H4 (cell line): ENCODE measurements at regions not wholly inside any gene's neighbourhood (a gene's known extent, or its start where the extent isn't known, plus 50 kb on each side); places are given as distances from the start of the nearest gene placed in this dataset.
"Not testable (repeated sequence)": the region's sequence is repeated elsewhere in the genome, so short reads cannot be mapped to it uniquely, and the experiment has no call there.

ENCODE experiments used
- DNase-seq: peaks from one replicate; pipeline ENCODE4 v3.0.0-alpha.2; 2015; ENCODE audit warnings: low spot score

DNA sequence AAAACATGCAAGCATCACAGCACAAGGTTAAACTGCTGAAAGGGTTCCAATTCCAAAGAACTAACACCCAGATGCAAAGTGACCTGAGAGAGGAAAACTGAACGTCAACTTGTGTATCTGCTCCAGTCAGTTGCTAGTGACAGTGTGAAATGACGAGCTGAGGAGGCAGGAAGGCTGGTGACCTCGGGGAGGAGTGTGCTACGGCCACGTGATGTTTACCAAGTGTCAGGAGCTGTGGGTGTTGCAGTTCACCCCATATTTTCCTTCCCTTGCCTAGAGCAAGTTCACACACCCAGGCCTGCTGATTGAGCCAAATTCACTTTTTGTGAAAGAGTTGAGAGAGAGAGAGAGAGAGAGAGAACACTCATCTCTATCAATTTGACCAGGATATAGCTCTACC, 231.6 kb upstream of the ANKH start:
- no peak for DNase-seq

DNA sequence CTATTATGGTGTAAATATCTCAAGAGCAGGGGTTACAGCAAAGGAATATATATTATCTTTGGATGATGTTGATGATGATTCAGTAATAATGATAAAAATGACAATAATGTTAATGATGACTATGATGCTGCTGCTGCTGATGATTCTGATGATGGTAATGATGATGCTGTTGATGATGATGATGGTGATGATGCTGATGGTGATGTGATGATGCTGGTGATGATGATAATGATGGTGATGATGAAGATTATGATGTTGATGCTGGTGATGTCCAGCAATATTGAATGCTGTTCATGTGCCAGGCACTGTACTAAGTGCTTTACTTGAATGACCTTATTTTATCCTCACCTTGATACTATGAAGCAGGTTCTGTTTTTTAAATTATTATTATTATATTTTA, 226.0 kb upstream of the ANKH start:
- no peak for DNase-seq

DNA sequence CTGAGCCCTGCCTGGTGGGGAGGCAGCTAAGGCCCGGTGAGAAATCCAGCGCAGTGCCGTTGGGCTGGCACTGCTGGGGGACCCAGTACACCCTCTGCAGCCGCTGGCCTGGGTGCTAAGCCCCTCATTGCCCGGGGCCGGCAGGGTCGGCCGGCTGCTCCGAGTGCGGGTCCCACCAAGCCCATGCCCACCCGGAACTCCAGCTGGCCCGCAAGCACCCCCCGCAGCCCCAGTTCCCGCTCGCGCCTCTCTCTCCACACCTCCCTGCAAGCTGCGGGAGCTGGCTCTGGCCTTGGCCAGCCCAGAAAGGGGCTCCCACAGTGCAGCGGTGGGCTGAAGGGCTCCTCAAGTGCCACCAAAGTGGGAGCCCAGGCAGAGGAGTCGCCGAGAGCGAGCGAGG, 225.1 kb upstream of the ANKH start:
- DNase-seq, result not testable (repeated sequence)

DNA sequence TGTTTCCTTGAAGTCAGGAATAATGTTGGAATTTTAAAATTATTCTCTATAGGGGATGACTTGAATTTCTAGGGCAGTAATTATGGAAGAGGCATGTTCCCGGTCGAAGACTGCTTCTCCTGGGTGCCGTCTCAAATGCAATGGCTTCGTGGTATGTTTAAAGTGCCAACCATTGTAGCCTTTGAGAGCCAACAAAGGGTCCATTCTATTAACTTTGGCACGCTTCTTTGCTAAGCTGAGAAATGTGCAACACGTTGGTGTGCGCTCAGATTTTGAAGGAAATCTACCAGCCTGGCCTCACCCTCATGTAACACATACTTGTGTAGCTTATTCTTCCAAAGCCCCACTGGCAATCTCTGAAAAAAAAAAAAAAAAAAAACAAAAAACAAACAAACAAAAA, 221.2 kb upstream of the ANKH start:
- no peak for DNase-seq

DNA sequence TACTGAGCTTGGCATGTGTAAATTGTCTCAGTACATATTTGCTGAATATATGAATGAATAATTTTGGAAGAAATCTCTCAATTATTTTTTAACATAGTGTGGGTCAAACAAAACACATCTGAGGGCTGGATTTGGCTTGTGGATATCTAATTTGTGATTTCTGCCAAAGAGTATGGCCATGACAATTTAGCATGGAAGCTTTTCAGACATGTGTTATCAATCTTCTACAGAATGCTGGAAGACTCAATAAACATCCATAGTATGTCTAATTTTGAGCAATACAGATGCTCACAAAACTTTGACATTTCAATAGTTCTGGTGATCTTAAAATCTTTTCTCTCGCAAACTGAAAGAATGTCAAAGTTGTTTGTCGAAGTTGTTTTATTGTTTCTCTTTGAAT, 214.1 kb upstream of the ANKH start:
- DNase-seq, result no peak

DNA sequence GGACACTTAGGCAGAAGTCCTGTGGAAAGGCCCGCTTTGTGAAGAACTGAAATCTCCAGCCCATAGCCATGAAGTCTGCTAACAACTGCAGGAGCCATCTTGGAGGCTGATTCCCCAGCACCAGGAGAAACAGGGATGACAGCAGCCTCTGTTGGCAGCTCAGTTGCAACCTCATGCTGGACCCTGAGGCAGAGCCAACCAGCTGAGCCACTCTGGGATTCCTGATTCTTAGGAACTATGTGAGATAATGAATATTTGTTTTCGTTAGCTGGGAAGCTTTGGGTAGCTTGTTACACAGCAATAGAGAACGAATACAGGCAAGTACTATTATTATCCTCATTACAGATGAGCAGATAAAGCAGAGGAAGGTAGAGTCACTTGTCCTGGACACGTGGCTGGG, 210.5 kb upstream of the ANKH start:
- DNase-seq, result no peak

DNA sequence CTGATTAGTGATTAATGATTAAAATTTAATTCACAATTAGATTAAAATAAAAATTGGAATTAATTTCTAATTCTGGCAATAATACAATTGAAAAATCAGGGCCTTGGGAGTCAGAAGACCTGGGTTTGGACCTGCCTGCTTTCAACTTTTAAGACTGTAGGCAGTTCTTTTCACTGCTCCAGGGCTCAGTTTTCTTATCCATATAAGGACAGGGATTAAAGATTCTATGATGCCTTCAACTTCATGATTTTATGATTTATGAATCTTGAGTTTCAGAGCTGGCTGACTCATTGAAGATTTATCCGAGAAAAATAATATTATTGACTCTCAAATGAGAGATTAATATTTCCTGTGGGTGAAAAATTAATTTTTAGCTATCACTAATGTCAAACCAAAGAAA, 208.6 kb upstream of the ANKH start:
- DNase-seq, result no peak

DNA sequence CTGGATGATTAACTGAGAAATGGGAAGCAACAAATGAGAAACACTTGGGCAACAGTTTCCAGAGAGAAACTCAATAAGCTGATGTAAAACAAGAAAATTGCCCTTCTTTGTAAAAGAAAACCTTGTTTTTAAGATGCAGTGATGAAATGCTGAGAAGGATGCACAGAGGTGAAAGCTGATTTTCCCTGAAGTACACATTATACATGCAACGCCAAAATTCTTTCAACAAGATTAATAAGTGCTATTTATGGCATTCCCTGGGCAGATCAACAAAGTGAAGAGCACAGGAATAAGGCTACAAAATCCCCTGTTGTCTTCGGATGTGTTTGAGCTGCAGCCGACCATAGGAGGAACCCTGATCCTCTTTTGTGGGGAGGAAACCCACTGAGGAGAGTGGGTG, 208.0 kb upstream of the ANKH start:
- no peak for DNase-seq

DNA sequence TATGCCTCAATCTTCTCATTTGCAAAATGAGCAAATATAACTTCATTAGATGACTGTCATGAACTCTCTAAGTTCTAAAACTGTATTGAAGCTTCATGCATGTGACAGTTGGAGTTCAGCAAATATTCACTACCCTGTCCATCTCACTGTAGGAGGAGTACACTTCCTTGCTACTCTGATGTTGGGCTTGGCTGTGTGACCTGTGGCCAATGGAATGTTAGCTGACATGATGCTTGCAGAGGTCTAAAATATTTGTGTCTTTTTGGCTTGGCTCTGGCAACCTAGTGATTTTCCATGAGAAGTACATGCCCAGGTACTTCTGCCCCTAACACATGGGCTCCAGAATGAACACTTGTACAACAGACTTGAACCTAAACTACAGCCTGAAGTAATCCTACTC, 203.1 kb upstream of the ANKH start:
- no peak for DNase-seq

DNA sequence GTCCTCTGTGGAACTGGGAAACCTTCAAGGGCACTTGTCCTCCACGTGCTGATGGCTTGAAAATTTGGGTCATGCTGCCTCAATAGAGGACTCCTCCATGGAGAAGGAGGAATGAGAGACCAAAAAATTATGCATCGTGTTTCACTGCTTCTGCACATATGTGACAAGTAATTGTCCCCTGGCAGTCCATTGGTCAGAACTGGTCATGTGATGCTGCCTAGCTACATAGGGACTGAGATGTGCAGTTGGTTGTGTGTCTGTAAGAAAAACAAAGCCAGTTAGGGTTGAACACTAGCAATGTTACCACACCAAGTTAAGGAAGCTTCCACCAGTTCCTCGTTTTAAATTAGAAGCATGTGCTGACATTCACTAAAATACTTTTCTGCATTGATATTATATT, 201.9 kb upstream of the ANKH start:
- DNase-seq, result no peak

DNA sequence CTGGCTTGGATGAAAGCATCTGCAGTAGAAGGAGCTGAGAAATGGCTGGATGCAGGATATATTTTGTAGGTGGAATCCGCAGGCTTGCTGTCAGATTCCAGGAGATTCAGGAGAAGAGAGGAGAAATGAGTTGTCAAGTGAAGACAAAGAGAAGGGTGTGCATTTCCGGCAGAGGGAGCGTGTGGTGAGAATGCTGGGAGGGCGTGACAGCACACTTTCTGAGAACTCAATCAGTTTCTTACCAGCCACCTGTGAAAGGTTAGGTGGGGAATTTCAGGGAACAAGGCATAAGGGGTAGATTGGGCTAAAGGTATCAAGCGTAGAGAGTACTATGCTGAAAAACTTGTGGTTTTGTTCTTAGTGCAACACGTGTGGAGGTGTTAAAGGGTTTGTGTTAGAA, 199.3 kb upstream of the ANKH start:
- DNase-seq, result no peak

DNA sequence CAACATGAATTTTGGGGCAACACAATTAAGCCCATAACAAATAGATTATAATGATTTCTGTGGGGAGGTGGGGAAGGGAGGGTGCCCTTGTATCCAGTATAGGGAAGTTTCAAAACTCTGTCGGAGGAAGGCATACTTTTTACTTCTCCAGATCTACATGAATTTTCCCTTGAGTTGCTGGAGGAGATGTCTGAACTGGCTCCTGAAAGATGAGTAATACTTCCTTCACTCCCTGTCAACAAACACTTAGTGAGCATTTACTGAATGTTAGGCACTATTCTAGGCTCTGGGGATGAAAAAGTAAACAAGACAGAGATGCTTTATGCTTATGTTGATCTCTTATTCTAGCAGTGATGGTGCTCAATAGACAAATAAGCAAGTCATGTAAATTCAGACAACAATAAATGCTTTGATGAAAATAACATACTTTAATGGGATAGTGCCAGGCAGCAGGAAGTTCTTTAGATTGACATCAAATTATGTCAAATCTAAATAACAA, 197.9 kb upstream of the ANKH start:
- no peak for DNase-seq

DNA sequence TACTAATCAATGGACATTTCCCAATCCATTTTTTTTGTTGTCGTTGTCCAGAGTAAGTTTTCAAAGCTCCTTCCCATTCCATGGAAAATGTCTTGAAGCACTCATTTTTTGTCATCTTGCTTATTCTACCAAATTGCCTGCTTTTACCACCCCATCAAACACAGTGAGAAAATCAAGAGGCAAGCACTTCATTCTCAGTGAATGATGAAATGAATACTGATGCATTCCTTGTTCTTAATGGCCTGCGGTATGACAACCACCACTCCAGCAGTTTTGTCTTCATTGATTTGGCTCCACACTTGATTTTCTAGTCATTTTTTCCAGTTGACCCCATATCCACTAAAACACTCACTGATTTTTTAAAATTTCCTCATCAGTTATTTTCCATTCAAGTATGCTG, 193.5 kb upstream of the ANKH start:
- DNase-seq, result no peak

DNA sequence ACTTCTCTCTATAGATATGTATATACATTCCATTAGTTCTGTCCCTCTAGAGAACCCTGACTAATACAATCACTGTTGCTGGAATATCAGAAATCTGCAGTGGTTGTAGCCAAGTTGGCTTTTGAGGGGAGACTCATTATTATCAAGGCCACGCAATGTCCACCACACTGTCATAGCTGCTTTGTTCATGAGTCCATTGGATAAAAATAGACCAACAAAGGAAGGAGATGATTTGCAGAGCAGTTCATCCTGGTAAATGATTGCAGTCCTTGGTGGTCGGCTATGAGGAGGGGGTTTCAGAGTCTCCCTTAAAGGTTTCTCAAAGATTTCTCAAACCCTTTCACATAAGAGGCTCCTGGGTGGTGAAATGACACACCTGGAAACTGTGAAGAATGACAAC, 192.8 kb upstream of the ANKH start:
- no peak for DNase-seq

DNA sequence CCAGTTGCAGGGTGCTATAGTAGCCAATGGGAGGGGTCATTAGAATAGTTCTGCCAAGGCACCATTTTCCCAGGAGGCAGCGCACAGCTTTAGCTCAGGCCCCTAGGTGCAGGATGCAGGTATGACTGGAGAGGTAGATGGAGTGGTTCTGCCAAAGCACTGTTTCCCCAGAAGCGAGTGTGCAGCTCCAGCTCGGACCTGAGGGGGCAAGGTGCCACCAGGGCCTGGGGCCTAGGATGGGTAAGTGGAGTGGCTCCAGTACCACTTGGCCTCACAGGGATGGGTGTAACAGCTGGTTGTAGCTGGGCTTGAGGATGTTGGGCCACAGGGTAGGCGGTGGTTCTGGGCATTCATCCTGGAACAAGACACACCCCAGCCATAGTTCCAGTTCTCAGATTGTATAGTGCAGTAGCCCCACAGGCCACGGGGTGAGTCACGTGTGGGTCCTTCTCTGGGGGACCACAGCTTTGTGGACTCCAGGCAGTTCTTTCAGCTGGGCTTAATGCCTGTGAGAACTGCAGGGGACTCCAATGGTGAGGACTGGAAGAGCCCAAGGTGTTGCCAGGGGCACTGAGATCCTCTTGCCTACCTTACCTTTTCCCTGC, 185.5 kb upstream of the ANKH start:
- no peak for DNase-seq

DNA sequence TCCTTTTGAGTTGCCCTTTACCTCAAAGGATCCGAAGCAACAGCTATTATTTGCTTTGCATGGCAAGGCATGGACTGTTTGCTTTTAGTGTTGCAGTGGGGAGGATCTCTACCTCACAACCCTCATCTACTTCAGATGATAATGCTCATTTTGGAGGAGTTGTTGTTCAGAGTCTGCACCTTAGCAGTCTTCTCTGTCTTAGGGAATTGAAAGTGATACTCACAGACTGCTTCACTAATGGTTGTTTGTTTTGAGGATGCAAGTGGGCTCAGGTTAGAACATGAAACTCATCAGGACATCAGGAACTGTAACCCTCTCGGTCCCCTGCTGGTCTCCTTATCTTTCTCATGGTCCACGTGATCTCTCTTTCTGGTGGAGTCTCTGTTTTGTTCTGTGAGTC, 172.9 kb upstream of the ANKH start:
- DNase-seq, result no peak

DNA sequence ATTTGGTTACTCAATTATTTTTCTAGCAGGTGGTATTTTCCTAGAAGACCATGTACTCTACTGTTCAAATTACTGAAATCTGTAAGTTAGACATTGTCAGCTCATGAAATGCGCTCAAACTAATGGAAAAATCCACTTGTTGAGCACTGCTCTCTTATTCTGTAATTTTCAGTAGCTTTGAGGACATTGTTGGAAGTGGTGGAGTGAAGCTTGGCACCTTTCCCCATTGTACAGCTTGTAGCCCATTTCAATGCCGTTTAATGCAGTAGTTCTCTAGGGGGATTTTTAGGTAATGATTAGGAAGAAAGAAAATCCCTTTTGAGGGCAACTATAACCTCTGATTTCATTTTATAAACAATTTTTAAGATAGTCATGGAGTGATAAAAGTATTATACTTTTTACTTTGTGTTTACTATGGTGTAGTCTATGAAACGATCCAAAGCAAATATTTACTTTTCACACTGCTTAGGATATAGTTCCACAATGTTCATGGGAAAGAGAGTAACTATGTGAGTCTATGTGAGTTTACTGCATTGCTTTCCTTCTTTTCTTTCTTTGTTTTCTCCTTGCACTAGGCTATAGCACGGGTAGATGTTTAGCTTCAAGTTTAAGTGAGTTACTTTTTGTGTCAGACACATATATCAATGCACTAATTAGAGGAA, 165.8 kb upstream of the ANKH start:
- DNase-seq, result no peak

DNA sequence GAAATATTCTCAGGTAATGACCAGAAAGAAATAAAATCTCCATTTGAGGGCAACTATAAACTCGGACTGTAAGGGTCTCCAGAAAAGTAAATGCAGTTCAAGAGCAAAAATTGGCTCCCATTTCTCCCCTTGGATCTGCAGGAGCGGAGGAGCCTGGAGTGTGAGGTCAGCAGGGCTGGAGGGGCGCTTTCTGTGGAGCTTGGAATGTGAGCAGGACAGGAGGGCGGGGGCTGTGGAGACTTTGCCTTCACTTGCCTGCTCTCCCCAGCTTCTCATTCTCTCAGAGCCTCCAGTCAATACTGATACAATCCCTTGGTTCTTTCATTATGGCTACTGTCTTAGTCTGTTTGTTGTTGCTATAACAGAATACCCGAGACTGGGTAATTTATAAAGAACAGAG, 162.8 kb upstream of the ANKH start:
- DNase-seq, result no peak

DNA sequence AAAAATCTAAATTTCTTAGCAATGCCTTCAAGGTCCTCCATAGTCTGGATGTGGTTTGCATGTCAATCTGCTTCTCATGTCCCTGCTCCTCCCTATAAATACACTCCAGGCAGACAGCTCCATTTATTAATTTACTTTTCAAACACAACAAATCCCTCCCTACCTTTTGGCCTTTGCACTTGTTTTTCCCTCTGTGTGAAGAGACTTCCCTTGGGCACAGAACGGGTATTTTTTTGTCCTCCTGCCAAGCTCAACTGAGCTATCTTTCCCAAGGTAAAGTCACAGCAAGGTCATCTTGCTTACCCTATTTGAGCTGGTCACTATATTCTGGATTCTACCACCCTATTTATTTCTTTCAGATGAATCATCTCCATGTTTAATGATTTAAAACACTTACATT, 159.6 kb upstream of the ANKH start:
- DNase-seq, result no peak

DNA sequence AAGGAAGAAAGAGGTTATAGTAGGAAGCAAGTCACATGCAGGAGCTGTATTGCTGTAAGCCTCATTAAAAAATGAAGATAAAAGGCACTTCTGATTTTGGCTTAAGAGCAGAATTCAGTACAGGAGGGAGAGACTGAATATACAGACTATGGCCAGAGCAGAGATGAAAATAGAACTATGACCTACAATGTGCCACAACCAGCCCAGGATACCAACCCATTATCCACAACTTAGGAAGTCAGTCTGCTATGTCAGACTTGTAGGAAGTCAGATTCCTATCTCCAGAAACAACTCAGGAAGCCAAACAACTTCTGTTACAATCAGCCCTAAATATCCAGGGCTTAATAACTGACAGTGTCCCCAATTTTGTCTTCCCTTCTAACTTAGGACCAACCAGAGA, 156.2 kb upstream of the ANKH start:
- DNase-seq, result no peak

DNA sequence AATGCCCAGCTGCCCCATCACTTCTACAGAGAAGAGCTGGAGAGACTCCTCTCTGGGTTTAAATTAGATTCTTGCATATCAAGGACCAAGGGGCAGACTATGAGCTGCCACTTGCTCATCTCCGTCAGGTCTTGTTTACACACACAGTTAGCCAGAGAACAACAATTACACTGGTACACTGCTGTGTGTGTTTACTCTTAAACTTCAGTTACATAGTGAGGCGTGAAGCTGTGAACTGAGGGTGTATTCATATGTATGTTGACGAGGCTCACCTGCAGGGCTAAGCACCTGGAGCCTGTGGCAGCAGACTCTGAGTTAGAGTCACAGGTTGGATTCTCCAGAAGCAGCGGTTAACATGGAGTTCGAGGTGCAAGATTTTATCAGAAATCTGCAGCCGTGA, 155.4 kb upstream of the ANKH start:
- DNase-seq, result no peak

DNA sequence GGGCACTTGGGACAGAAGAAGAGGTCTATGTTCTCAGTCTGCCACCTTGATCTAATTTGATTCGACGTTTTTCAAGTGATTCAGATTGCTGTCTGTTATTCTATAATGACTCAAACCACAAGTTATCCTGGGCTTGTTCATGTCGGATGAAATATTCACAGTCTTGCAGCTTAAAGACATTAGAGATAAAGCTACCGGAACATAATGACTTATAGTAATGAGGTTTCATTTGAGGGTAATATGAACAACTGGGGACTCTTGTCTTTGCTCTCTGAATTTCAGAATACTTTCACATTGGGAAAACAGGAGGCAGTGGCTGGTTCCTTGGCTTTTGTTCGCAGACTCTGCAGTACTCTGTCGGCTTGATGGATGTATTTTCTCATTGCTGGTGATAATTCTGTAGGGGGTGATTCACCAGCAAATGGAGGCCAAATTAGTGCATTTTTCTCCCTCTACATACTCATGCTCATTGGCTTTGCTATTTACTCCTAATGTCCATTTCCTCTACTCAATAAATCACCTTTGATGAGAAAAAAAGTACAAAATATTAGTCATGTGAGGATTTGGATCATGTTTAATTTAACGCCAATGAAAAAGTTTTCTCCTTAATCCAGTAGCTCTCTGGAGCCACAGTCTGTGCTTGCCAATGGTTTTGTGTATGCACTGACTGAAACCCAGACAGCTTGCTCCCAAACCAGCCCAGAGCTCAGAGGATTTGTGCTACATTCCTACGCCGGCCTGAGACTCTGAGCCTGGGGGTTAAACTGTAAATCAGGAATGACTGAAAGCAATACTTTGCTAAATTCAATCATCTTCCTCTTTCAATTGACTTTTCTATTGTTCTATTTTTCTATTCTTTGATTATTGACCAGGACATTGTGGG, 154.7 kb upstream of the ANKH start:
- DNase-seq, result no peak

DNA sequence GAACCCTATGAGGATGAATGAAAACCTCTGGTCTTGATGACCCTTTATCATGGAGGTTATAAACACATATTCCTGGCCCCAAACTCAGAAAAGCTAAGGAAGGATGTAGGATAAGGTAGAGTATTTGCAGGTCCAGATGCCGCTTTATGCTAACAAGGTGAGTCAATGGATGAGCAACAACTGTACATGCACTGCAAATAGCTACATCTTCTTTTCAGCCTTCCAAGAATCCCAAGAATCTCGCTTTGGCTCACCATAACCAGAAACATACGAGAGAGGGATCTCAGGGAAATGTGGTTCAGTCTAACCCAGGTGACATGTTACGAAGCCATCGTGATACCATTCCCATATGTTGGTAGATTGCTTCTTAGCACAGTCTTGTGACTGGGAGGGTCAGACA, 152.3 kb upstream of the ANKH start:
- no peak for DNase-seq
